ENCODE measurements at regions not wholly inside any gene's neighbourhood (a gene's known extent, or its start where the extent isn't known, plus 50 kb on each side); places are given as distances from the start of the nearest gene placed in this dataset.
"Not testable (repeated sequence)": the region's sequence is repeated elsewhere in the genome, so short reads cannot be mapped to it uniquely, and the experiment has no call there.

GRCh38 chr6:14366315-14366714 is 248.7 kb downstream of the CD83 start:
- no peak for DNase-seq (ENCODE audit: low spot score)

GRCh38 chr6:14366872-14367271 is 249.3 kb downstream of the CD83 start:
- no peak for DNase-seq (ENCODE audit: low spot score)

GRCh38 chr6:14367296-14367695 is 249.7 kb downstream of the CD83 start:
- DNase-seq (ENCODE audit: low spot score), result no peak

- no peak for DNase-seq (ENCODE audit: low spot score)
Measured at GRCh38 chr6:14369717-14370116, 252.1 kb downstream of the CD83 start.

DNA sequence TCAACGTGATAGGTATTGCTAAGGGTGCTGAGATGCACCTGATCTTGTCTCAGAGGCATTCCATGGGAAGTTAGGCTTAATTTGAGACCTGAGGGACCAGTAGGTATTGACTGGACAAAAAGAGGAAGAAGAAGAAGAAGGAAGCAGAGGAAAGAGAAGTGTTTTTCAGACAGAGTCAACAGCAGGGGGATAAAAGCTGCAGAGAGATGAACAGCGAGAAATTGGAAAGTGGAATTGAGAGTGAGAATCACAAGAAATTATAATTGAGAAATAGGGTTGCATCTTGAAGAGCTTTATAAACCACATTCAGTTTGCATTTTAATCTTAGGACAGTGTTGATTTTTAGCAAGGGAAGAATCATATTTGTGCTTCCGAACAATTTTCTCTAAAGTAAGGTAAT is 254.0 kb downstream of the CD83 start:
- DNase-seq (ENCODE audit: low spot score), result no peak

- DNase-seq (ENCODE audit: low spot score), result no peak
Measured at GRCh38 chr6:14372734-14373489, 255.3 kb downstream of the CD83 start.

DNA sequence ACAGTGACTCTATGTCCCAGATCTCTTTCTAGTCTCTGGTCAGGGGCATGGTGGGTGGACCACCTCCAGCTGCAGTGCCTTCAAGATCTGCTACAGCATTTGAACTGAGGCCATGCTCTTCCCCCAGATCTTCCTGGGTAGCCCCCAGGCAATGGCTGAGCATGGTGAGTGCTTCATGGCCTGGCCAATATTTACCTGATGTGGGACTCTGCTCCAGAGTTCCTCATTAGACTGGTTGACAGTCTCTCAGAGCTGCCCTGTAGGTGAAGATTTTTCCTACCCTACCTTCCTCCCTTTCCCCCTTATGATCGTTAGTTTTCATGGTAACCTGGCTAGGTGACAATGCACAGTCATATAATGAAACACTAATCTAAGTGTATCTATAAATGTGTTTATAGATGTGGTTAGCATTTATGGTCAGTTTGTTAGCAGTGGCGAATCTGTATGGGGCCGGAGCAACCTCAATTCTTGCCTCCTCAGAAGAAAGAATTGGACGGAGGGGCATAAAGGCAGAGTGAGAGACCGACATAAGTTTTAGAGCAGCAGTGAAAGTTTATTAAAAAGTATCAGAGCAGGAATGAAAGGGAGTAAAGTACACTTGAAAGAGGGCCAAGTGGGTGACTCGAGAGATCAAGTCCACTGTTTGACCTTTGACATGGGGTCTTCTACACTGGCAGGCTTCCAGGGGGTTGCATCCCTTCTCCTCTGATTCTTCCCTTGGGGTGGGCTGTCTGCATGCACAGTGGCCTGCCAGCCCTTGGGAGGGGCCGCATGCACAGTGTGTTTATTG is 256.3 kb downstream of the CD83 start:
- DNase-seq (ENCODE audit: low spot score), result no peak

- no peak for DNase-seq (ENCODE audit: low spot score)
Measured at GRCh38 chr6:14375930-14376329, 258.4 kb downstream of the CD83 start.

DNA sequence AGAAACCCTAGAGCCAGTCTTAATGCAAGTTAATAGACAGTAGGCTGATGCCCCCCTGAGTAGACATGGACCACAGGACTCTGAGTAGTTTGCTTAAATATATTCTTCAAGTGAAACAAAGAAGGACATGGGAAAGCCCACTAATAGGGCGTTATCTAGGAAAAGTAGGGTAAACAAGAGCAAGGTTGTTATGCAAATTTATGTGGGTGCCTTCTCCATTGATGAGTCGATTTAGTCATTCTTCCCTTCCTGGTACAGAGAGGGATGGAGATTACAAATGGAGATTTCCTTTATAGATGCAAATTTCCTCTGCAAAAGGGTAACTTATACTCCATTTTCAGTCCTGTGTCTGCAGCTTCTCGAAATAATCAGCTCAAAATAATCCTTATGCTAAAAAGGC is 262.0 kb downstream of the CD83 start:
- no peak for DNase-seq (ENCODE audit: low spot score)

GRCh38 chr6:14380086-14380820 is 262.7 kb downstream of the CD83 start:
- DNase-seq (ENCODE audit: low spot score), result no peak

GRCh38 chr6:14380901-14381828 is 263.6 kb downstream of the CD83 start:
- no peak for DNase-seq (ENCODE audit: low spot score)

DNA sequence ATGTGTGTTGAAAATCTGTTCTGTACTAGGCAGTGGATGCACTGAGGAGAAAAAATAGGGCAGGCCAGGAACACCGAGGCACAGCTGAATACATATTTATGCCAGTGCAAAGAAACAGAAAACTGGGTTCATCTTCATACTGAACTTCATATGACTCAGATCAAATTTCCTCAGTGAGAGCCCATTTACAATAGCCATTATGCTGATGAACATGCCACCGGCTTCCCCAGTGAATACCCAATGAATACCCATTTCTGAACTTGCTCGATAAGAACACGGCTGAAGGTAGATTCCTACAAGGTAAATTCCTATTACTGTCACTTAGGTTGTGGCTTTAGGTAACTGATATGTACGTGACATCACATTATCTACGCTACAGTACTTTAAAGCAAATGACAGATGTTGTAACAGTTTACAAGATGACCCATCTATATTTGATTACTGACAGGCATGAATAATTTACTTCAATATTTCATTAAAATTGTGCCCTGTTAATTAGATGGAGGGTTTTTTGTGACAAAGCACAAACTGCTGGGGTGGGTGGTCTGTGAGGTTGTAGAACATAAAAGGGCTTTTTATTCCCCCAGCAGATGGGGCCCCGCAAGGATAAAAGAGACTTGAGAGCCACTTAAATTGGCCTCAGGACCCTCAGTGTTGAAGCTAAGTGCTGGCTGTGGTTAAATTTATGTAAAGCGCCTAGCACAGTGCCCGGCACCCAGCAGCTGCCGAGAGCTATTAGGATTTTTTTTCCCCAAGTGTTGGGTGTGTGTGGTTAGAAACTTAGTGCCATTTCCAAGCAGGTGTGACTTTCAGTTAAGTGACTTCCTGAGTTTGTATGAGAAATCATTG is 264.5 kb downstream of the CD83 start:
- no peak for DNase-seq (ENCODE audit: low spot score)

DNA sequence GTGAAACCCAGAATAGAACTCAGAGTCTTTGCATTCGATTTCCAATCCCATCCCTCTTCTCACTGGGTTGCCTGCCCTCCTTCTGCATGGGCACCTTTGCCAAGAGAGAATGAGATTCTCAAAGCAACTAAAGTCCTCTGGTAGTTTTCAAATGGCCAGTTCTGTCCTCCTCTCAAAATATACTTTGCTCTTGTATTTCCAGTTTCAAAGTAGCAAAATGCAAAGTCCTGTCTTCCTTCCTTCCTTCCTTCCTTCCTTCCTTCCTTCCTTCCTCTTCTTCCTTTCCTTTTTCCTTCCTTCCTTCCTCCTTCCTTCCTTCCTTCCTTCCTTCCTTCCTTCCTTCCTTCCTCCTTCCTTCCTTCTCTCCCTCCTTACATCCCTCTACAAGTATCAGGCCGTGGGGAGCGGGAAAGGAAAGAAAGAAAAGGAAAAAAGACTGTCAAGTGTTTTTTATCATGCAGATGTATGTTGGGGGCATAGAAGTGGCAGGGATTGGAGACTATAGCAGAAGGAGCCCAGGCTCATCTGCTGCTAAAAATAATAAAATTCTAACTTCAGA is 265.2 kb downstream of the CD83 start:
- no peak for DNase-seq (ENCODE audit: low spot score)

- DNase-seq (ENCODE audit: low spot score), result no peak
Measured at GRCh38 chr6:14383393-14384174, 266.0 kb downstream of the CD83 start.

GRCh38 chr6:14384175-14384949 is 266.8 kb downstream of the CD83 start:
- no peak for DNase-seq (ENCODE audit: low spot score)

- no peak for DNase-seq (ENCODE audit: low spot score)
Measured at GRCh38 chr6:14386263-14386662, 268.7 kb downstream of the CD83 start.

GRCh38 chr6:14386668-14387067 is 269.1 kb downstream of the CD83 start:
- DNase-seq (ENCODE audit: low spot score), result no peak

- DNase-seq (ENCODE audit: low spot score), result no peak
Measured at GRCh38 chr6:14388371-14388770, 270.8 kb downstream of the CD83 start.

DNA sequence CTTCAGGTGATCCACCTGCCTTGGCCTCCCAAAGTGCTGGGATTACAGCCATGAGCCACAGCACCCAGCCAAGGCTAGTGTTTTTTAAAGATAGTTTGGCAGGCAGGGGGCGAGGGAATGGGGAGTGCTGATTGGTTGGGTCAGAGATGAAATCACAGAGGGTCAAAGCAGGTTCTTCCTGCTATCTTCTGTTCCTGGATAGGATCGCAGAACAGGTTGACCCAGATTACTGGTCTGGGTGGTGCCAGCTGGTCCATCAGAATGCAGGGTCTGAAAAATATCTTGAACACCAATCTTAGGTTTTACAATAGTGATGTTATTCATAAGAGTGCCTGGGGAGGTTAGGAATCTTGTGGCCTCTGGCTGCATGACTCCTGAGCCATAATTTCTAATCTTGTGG is 272.2 kb downstream of the CD83 start:
- DNase-seq (ENCODE audit: low spot score), result not testable (repeated sequence)
